NCI-H2107 treated with DMSO at 0.1 percent for 48 hours (cell line): ENCODE measurements at regions not wholly inside any gene's neighbourhood (a gene's known extent, or its start where the extent isn't known, plus 50 kb on each side); places are given as distances from the start of the nearest gene placed in this dataset.
"Not testable (repeated sequence)": the region's sequence is repeated elsewhere in the genome, so short reads cannot be mapped to it uniquely, and the experiment has no call there.

Source experiments
- DNase-seq: peaks from one replicate; lab custom pipeline; 2025; ENCODE audit not compliant: unreplicated experiment; lab: John Stamatoyannopoulos, UW

- no peak for DNase-seq
Measured at GRCh38 chr6:81371930-81372329, 380.6 kb downstream of the TENT5A start.

- DNase-seq: no peak
Measured at GRCh38 chr6:81366972-81367371, 385.5 kb downstream of the TENT5A start.

- DNase-seq: no peak
Measured at GRCh38 chr6:81362246-81362645, 390.2 kb downstream of the TENT5A start.

GRCh38 chr6:81353262-81353661 lies 399.2 kb downstream of the TENT5A start:
- DNase-seq: no peak

GRCh38 chr6:81344026-81344425 lies 408.5 kb downstream of the TENT5A start:
- not testable (repeated sequence) for DNase-seq

GRCh38 chr6:81340946-81341345 lies 411.5 kb downstream of the TENT5A start:
- no peak for DNase-seq

- DNase-seq: no peak
Measured at GRCh38 chr6:81331526-81331925, 421.0 kb downstream of the TENT5A start.

- no peak for DNase-seq
Measured at GRCh38 chr6:81328700-81329099, 423.8 kb downstream of the TENT5A start.

GRCh38 chr6:81326881-81327561 lies 425.5 kb downstream of the TENT5A start:
- no peak for DNase-seq

- DNase-seq: no peak
Measured at GRCh38 chr6:81309811-81310210, 442.7 kb downstream of the TENT5A start.

- no peak for DNase-seq
Measured at GRCh38 chr6:81308577-81309279, 443.8 kb downstream of the TENT5A start.

GRCh38 chr6:81307651-81308214 lies 444.7 kb downstream of the TENT5A start:
- DNase-seq: no peak

- DNase-seq: no peak
Measured at GRCh38 chr6:81304466-81304865, 448.0 kb downstream of the TENT5A start.

GRCh38 chr6:81300961-81301360 lies 451.5 kb downstream of the TENT5A start:
- DNase-seq: no peak

GRCh38 chr6:81298751-81299150 lies 453.7 kb downstream of the TENT5A start:
- no peak for DNase-seq

GRCh38 chr6:81295310-81295709 lies 457.2 kb downstream of the TENT5A start:
- no peak for DNase-seq

- DNase-seq: no peak
Measured at GRCh38 chr6:81293896-81294295, 458.6 kb downstream of the TENT5A start.

GRCh38 chr6:81289229-81289628 lies 463.3 kb downstream of the TENT5A start:
- DNase-seq: no peak

GRCh38 chr6:81265106-81265505 lies 487.4 kb downstream of the TENT5A start:
- no peak for DNase-seq

- no peak for DNase-seq
Measured at GRCh38 chr6:81263531-81264168, 488.8 kb downstream of the TENT5A start.

- no peak for DNase-seq
Measured at GRCh38 chr6:81262656-81263055, 489.8 kb downstream of the TENT5A start.

- not testable (repeated sequence) for DNase-seq
Measured at GRCh38 chr6:81256223-81256622, 496.3 kb downstream of the TENT5A start.
